Endothelial cell of umbilical vein (primary cell): ENCODE measurements at regions not wholly inside any gene's neighbourhood (a gene's known extent, or its start where the extent isn't known, plus 50 kb on each side); places are given as distances from the start of the nearest gene placed in this dataset.

Experiments
- BruUV-seq: library from RNA; stranded (reverse); fragments of 400-500 nt; replicated peaks from 2 replicates; lab custom pipeline; 2021; lab: Mats Ljungman, UMichigan
- CTCF ChIA-PET: fragments of 300-600, 350-600 bp; sonication (Branson Sonifier 250); formaldehyde crosslinking; loops from one replicate; lab custom pipeline; 2021; ENCODE audit warnings: antibody characterized with exemption, inconsistent platforms; lab: Charles Lee
- POLR2A ChIA-PET: fragments of 300-600, 350-600 bp; sonication (Branson Sonifier 250); formaldehyde crosslinking; loops from one replicate; lab custom pipeline; 2021; ENCODE audit warnings: antibody characterized with exemption, inconsistent platforms; lab: Charles Lee
- DNase-seq: peaks from one replicate; pipeline ENCODE4 v3.0.0-alpha.2; 2011; ENCODE audit warnings: low read depth, low spot score
- FAIRE-seq: peaks from 2 replicates; lab custom pipeline; 2011; peaks lifted over from hg19 to GRCh38; lab: Jason Lieb, UNC
- H2AFZ ChIP-seq: 2 replicates; pipeline ENCODE4 v1.6.0; 2012; ENCODE audit warnings: low read depth, low read length, control low read depth, inconsistent platforms
- H3K27ac ChIP-seq: 2 replicates; pipeline ENCODE4 v1.5.1; 2011; ENCODE audit warnings: low read depth, mild to moderate bottlenecking, control low read depth, low read length, moderate library complexity; ENCODE audit not compliant: insufficient read depth
- H3K27me3 ChIP-seq, 2 experiments: 2 replicates each; pipeline versions ENCODE4 v1.6.0 to v1.6.1; 2011; ENCODE audit warnings: low read length in 2 of 2, mixed read lengths in 1 of 2; ENCODE audit not compliant: control insufficient read depth in 2 of 2, insufficient read depth in 2 of 2
- H3K36me3 ChIP-seq, 2 experiments: 2 replicates in 1 of 2; 3 replicates in 1 of 2; pipeline ENCODE4 v1.5.1; 2011; ENCODE audit warnings: low read length in 2 of 2, mild to moderate bottlenecking in 1 of 2, moderate library complexity in 1 of 2; ENCODE audit not compliant: control insufficient read depth in 2 of 2, insufficient read depth in 2 of 2; ENCODE audit errors: extremely low read depth in 1 of 2
- H3K4me1 ChIP-seq: 3 replicates; pipeline ENCODE4 v1.5.1; 2011; ENCODE audit warnings: mild to moderate bottlenecking, low read length; ENCODE audit not compliant: control insufficient read depth, insufficient read depth; ENCODE audit errors: extremely low read depth
- H3K4me2 ChIP-seq: 2 replicates; pipeline ENCODE4 v1.6.1; 2011; ENCODE audit warnings: low read length, control low read depth, mixed read lengths; ENCODE audit not compliant: insufficient read depth
- H3K4me3 ChIP-seq, 3 experiments: fragments of 200-600 bp in 1 of 3; sonication (generic), shearing (Covaris generic) in 1 of 3; replicated peaks in 1 of 3; 2 replicates each; pipeline ENCODE4 v1.5.1; 2011 to 2016; ENCODE audit warnings: control low read depth in 3 of 3, low read length in 3 of 3, mild to moderate bottlenecking in 2 of 3, inconsistent platforms in 1 of 3, low read depth in 1 of 3, moderate library complexity in 1 of 3; ENCODE audit not compliant: insufficient read depth in 1 of 3
- H3K79me2 ChIP-seq: 2 replicates; pipeline ENCODE4 v1.6.0; 2012; ENCODE audit warnings: low read length, inconsistent platforms; ENCODE audit not compliant: control insufficient read depth, insufficient read depth
- H3K9ac ChIP-seq: replicated peaks from 2 replicates; pipeline ENCODE3; 2011; ENCODE audit warnings: low read length, control low read depth; ENCODE audit not compliant: insufficient read depth; ENCODE audit errors: extremely low read depth
- H3K9me1 ChIP-seq: replicated peaks from 3 replicates; pipeline ENCODE4 v1.6.0; 2011; ENCODE audit warnings: mild to moderate bottlenecking, low read length; ENCODE audit not compliant: control insufficient read depth, insufficient read depth; ENCODE audit errors: extremely low read depth
- H3K9me3 ChIP-seq: replicated peaks from 2 replicates; pipeline ENCODE4 v1.5.1; 2012; ENCODE audit warnings: low read length, inconsistent platforms; ENCODE audit not compliant: control insufficient read depth, insufficient read depth
- H4K20me1 ChIP-seq: replicated peaks from 2 replicates; pipeline ENCODE3; 2011; ENCODE audit warnings: mild to moderate bottlenecking, low read length; ENCODE audit not compliant: control insufficient read depth, insufficient read depth; ENCODE audit errors: extremely low read depth
- EZH2 ChIP-seq: IDR thresholded peaks from 2 replicates; pipeline ENCODE4 v1.6.1; 2012; ENCODE audit warnings: borderline replicate concordance, low read depth, mild to moderate bottlenecking, moderate library complexity, low read length, inconsistent platforms; ENCODE audit not compliant: severe bottlenecking
- FOS ChIP-seq: IDR thresholded peaks from 2 replicates; pipeline ENCODE4 v1.6.1; 2011; ENCODE audit warnings: mild to moderate bottlenecking, low read length, moderate library complexity, borderline replicate concordance; ENCODE audit not compliant: insufficient read depth
- GATA2 ChIP-seq: IDR thresholded peaks from 2 replicates; pipeline ENCODE4 v1.7.0; 2011; ENCODE audit warnings: low read depth, mild to moderate bottlenecking, moderate library complexity, mixed read lengths, low read length; ENCODE audit not compliant: insufficient read length, insufficient read depth
- JUN ChIP-seq: IDR thresholded peaks from 2 replicates; pipeline ENCODE4 v1.6.1; 2011; ENCODE audit warnings: borderline replicate concordance, low read depth; ENCODE audit not compliant: insufficient read length, insufficient read depth
- MYC ChIP-seq: IDR thresholded peaks from one replicate; pipeline ENCODE4 v1.6.1; 2011; ENCODE audit warnings: mild to moderate bottlenecking, low read depth, low read length
- POLR2A ChIP-seq: IDR thresholded peaks from 2 replicates; pipeline ENCODE4 v1.6.1; 2012; ENCODE audit warnings: low read depth, mild to moderate bottlenecking, control low read depth, low read length
- POLR2AphosphoS5 ChIP-seq: IDR thresholded peaks from 2 replicates; pipeline ENCODE4 v1.6.1; 2012; ENCODE audit warnings: low read depth, mild to moderate bottlenecking, control low read depth, low read length, moderate library complexity; ENCODE audit not compliant: insufficient read depth
- dilution Hi-C: fragments of 300-500 bp; cut with MboI; formaldehyde crosslinking; loops from one replicate; pipeline ENCODE4 v1.15.0; 2019; ENCODE audit warnings: low sequenced_read_pairs; ENCODE audit not compliant: extremely low pct_ligation_motif_present
- intact Hi-C: fragments of 100-400 bp; cut with micrococcal nuclease; formaldehyde crosslinking; loops from one replicate; pipeline ENCODE4 v1.10.0; 2022
- TF ChIP-seq, protein P1 (sequence below), 2 donors: IDR thresholded peaks; 1 replicate in 1 of 2; 2 replicates in 1 of 2; pipeline ENCODE4 v1.5.1; 2011; ENCODE audit warnings: low read length in 2 of 2, mild to moderate bottlenecking in 2 of 2, moderate library complexity in 2 of 2, control low read depth in 1 of 2, inconsistent platforms in 1 of 2, low read depth in 1 of 2; ENCODE audit not compliant: insufficient read depth in 1 of 2; ENCODE audit errors: extremely low read depth in 1 of 2

DNA sequence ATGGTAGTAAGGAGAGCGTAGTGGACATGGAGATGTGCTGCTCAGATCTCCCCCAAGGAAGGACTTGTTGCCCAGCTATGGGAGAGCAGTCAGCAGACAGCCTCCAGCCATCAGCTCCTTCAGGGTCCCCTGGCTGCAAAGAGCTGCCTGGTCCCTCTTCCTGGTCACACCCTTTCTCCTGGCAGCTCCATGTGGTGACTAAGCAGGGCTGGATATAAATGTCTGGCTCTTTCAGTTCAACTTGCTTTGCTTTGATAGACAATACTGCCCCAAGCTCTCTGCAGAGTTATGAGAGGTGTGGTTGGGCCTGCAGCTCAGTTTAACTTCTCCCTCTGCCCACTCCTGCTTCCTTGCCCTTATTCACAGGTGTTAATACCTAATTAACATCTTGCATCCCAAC is 64.1 kb upstream of the DDR1 start:
- Histone ChIP-seq H3K9ac (no peak overlapping the region), H3K4me2 (no peak overlapping the region), H3K27ac (peak overlapping the region; percentile 9), H3K9me3 (no peaks in the 10 kb centered on the region), H3K4me3 (no peak overlapping the region), H3K4me1 (peaks cover 32% of the 10 kb centered on the region), H3K79me2 (no peaks in the 10 kb centered on the region), H3K27me3 (no peaks in the 10 kb centered on the region), H3K36me3 (no peaks in the 10 kb centered on the region), H4K20me1 (no peaks in the 10 kb centered on the region), H2AFZ (peak overlapping the region; percentile 7), H3K9me1 (no peaks in the 10 kb centered on the region)
- no TSS peak for BruUV-seq
- TF ChIP-seq POLR2AphosphoS5 (no peak), FOS (peak; percentile 33), POLR2A (peak; percentile 31)
- FAIRE-seq (peak; percentile 84), DNase-seq (peak; percentile 69)
- POLR2A ChIA-PET: interaction anchor here (0.8 to 1.7 kb wide), 4 partner anchors 19 to 80 kb away, joined by 3 to 12 read pairs (median 3); partner anchors contain the start of genes FLOT1 and IER3
- CTCF ChIA-PET: interaction anchor here (0.7 to 5.1 kb wide), 27 partner anchors 8 to 267 kb away, joined by 3 to 30 read pairs (median 5); partner anchors contain the start of genes FLOT1 and IER3
- intact Hi-C loops: no loop called here
- dilution Hi-C loops: no loop called here

DNA sequence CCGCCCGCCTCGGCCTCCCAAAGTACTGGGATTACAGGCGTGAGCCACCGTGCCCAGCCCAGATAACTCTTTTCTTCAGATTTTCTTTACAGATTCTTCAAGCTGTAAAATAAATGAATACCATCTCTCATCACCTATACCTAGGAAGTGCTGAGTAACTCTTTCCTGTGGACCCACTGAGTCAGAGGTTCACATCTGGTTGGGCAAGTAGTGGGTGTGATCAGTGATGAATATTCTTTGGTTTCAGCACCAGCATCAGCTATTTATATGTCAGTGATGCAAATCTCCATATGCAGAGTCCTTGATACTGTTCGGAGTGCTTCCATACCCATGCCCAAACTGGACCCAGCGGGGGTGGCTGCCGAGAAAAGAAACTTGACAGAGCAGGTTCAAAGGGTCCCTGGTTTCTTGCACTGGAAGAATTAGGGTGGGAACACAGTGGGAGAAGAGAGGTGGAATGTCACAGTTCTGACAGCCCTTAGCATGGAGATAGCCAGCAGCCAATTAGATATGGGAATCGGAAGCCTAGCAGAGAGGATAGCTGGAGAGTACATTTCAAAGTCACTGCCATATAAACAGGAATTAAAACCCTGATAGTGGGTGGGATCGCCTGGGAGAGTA is 64.9 kb upstream of the DDR1 start:
- FAIRE-seq (no peak), DNase-seq (peak; percentile 32)
- BruUV-seq: no TSS peak
- H4K20me1 ChIP-seq: no peaks in the 10 kb centered on the region
- H3K4me2 ChIP-seq: no peak overlapping the region
- H3K9me3 ChIP-seq: no peaks in the 10 kb centered on the region
- ChIA-PET POLR2A (interaction anchor here (1.2 to 1.7 kb wide), 2 partner anchors 76 to 77 kb away, joined by 3 to 12 read pairs; partner anchors contain the start of genes FLOT1 and IER3), CTCF (interaction anchor here (0.8 to 5.1 kb wide), 25 partner anchors 8 to 267 kb away, joined by 3 to 30 read pairs (median 5); partner anchors contain the start of genes FLOT1 and IER3)
- no peaks in the 10 kb centered on the region for H3K9me1 ChIP-seq
- no peak overlapping the region for H2AFZ ChIP-seq
- H3K4me1 ChIP-seq: peaks cover 39% of the 10 kb centered on the region
- no peak overlapping the region for H3K4me3 ChIP-seq
- TF ChIP-seq, protein P1, sequence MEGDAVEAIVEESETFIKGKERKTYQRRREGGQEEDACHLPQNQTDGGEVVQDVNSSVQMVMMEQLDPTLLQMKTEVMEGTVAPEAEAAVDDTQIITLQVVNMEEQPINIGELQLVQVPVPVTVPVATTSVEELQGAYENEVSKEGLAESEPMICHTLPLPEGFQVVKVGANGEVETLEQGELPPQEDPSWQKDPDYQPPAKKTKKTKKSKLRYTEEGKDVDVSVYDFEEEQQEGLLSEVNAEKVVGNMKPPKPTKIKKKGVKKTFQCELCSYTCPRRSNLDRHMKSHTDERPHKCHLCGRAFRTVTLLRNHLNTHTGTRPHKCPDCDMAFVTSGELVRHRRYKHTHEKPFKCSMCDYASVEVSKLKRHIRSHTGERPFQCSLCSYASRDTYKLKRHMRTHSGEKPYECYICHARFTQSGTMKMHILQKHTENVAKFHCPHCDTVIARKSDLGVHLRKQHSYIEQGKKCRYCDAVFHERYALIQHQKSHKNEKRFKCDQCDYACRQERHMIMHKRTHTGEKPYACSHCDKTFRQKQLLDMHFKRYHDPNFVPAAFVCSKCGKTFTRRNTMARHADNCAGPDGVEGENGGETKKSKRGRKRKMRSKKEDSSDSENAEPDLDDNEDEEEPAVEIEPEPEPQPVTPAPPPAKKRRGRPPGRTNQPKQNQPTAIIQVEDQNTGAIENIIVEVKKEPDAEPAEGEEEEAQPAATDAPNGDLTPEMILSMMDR (IDR thresholded peaks at IDR 0.05; ENCODE audit: extremely low read depth in 1 of 2, insufficient read depth in 1 of 2, low read depth in 1 of 2, low read length in 2 of 2): no peak
- TF ChIP-seq JUN (no peak), EZH2 (no peak), MYC (no peak), GATA2 (no peak), POLR2A (no peak)
- H3K36me3 ChIP-seq: no peaks in the 10 kb centered on the region
- no peaks in the 10 kb centered on the region for H3K79me2 ChIP-seq
- H3K9ac ChIP-seq: no peak overlapping the region
- H3K27ac ChIP-seq: peak overlapping the region; percentile 9
- intact Hi-C loops: no loop called here
- no peaks in the 10 kb centered on the region for H3K27me3 ChIP-seq
- dilution Hi-C loops: no loop called here
